ENCODE measurements at regions not wholly inside any gene's neighbourhood (a gene's known extent, or its start where the extent isn't known, plus 50 kb on each side); places are given as distances from the start of the nearest gene placed in this dataset.

DNA sequence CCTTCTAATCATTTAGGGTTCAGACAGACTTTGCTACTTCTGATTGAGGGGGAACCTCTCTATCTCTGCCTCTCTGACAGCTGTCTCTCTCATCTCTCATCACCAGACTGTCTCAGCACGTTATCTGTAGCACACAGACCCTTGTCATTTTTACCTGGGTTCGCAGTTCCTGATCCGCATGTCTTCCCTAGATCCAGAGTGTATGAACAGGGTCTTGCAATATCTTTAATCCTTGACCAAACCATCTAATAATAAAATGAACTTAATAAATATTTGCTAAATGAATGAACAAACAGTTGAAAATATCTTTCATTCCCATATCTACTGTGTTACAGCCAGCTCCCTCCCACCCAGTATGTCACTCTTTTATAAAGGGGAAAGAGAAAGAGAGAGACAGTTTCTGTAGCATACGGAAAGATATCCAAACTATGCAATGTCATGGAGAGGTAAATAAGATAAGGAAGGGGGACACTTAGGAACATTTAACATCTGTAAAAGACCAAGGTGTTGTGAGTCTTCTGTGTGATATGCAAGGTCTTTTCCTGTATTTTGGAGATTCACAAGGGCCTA lies 507.6 kb downstream of the SUCLG1 start (continued):
- TF ChIP-seq LEF1 (IDR thresholded peaks at IDR 0.05) (peak; percentile 96), FOXK2 (conservative IDR thresholded peaks at IDR 0.05 in 1 of 2, IDR thresholded peaks at IDR 0.05 in 1 of 2; ENCODE audit: low read depth in 2 of 2) (peak; percentile 57 to 71; a peak in 3 of 4 replicates), ARID1B (IDR thresholded peaks at IDR 0.05) (peak; percentile 99), FOXA3 (CRISPR knock-in tag; conservative IDR thresholded peaks at IDR 0.05 in 1 of 2, IDR thresholded peaks at IDR 0.05 in 1 of 2) (0 out of 4 replicates have a peak, but pooled peaks of 1 of the 2 experiments have one; percentile 16), ESRRB (CRISPR knock-in tag; IDR thresholded peaks at IDR 0.05; ENCODE audit: borderline replicate concordance) (no peak), SMARCE1 (IDR thresholded peaks at IDR 0.05) (peak; percentile 96), MTA2 (IDR thresholded peaks at IDR 0.05; ENCODE audit: low read depth) (peak; percentile 97), ZNF77 (CRISPR knock-in tag; IDR thresholded peaks at IDR 0.05) (no peak), RCOR1 (IDR thresholded peaks at IDR 0.05; ENCODE audit: borderline replicate concordance in 1 of 2, low read depth in 2 of 2, low read length in 2 of 2) (peak; percentile 32 to 81; a peak in 3 of 4 replicates), CREB1 (IDR thresholded peaks at IDR 0.05) (peak; percentile 78; the same call in 1 of the 2 replicates), CREB1 (CRISPR knock-in tag; IDR thresholded peaks at IDR 0.05) (no peak), NCOA1 (IDR thresholded peaks at IDR 0.05; ENCODE audit: low read depth) (peak; percentile 81; the same call in 1 of the 2 replicates), CREM (IDR thresholded peaks at IDR 0.05; ENCODE audit: low read depth) (peak; percentile 47; the same call in 1 of the 2 replicates), JUND (IDR thresholded peaks at IDR 0.05; ENCODE audit: borderline replicate concordance, low read depth, low read length) (peak; percentile 50; the same call in 1 of the 2 replicates), JUND (tag; IDR thresholded peaks at IDR 0.05; ENCODE audit: borderline replicate concordance, low read depth, low read length) (peak; percentile 61; the same call in 2 of the 3 replicates), KLF10 (CRISPR knock-in tag; IDR thresholded peaks at IDR 0.05) (no peak), SMARCA4 (IDR thresholded peaks at IDR 0.05) (peak; percentile 97), KDM1A (IDR thresholded peaks at IDR 0.05) (peak; percentile 81 to 90), ZBED1 (IDR thresholded peaks at IDR 0.05) (0 out of 2 replicates have a peak, but pooled peaks have one; percentile 62), ZNF707 (CRISPR knock-in tag; conservative IDR thresholded peaks at IDR 0.05) (no peak), IRF2 (CRISPR knock-in tag; IDR thresholded peaks at IDR 0.05) (no peak), NEUROD1 (IDR thresholded peaks at IDR 0.05; ENCODE audit: borderline replicate concordance, low read depth, low read length, partially characterized antibody) (peak; percentile 56)
- TF ChIP-seq, protein P1, sequence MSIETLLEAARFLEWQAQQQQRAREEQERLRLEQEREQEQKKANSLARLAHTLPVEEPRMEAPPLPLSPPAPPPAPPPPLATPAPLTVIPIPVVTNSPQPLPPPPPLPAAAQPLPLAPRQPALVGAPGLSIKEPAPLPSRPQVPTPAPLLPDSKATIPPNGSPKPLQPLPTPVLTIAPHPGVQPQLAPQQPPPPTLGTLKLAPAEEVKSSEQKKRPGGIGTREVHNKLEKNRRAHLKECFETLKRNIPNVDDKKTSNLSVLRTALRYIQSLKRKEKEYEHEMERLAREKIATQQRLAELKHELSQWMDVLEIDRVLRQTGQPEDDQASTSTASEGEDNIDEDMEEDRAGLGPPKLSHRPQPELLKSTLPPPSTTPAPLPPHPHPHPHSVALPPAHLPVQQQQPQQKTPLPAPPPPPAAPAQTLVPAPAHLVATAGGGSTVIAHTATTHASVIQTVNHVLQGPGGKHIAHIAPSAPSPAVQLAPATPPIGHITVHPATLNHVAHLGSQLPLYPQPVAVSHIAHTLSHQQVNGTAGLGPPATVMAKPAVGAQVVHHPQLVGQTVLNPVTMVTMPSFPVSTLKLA (conservative IDR thresholded peaks at IDR 0.05), result peak in 1 of 2 experiments; percentile 45; a peak in 2 of 4 replicates
- TF ChIP-seq, protein P2, sequence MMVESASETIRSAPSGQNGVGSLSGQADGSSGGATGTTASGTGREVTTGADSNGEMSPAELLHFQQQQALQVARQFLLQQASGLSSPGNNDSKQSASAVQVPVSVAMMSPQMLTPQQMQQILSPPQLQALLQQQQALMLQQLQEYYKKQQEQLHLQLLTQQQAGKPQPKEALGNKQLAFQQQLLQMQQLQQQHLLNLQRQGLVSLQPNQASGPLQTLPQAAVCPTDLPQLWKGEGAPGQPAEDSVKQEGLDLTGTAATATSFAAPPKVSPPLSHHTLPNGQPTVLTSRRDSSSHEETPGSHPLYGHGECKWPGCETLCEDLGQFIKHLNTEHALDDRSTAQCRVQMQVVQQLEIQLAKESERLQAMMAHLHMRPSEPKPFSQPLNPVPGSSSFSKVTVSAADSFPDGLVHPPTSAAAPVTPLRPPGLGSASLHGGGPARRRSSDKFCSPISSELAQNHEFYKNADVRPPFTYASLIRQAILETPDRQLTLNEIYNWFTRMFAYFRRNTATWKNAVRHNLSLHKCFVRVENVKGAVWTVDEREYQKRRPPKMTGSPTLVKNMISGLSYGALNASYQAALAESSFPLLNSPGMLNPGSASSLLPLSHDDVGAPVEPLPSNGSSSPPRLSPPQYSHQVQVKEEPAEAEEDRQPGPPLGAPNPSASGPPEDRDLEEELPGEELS (CRISPR knock-in tag; IDR thresholded peaks at IDR 0.05; ENCODE audit: borderline replicate concordance), result no peak
- TF ChIP-seq, protein P3, sequence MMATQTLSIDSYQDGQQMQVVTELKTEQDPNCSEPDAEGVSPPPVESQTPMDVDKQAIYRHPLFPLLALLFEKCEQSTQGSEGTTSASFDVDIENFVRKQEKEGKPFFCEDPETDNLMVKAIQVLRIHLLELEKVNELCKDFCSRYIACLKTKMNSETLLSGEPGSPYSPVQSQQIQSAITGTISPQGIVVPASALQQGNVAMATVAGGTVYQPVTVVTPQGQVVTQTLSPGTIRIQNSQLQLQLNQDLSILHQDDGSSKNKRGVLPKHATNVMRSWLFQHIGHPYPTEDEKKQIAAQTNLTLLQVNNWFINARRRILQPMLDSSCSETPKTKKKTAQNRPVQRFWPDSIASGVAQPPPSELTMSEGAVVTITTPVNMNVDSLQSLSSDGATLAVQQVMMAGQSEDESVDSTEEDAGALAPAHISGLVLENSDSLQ (IDR thresholded peaks at IDR 0.05), result peak; percentile 91
- TF ChIP-seq, protein P4, sequence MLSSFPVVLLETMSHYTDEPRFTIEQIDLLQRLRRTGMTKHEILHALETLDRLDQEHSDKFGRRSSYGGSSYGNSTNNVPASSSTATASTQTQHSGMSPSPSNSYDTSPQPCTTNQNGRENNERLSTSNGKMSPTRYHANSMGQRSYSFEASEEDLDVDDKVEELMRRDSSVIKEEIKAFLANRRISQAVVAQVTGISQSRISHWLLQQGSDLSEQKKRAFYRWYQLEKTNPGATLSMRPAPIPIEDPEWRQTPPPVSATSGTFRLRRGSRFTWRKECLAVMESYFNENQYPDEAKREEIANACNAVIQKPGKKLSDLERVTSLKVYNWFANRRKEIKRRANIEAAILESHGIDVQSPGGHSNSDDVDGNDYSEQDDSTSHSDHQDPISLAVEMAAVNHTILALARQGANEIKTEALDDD (IDR thresholded peaks at IDR 0.05), result peak; percentile 37; the same call in 1 of the 2 replicates
